ENCODE measurements at regions not wholly inside any gene's neighbourhood (a gene's known extent, or its start where the extent isn't known, plus 50 kb on each side); places are given as distances from the start of the nearest gene placed in this dataset.

DNA sequence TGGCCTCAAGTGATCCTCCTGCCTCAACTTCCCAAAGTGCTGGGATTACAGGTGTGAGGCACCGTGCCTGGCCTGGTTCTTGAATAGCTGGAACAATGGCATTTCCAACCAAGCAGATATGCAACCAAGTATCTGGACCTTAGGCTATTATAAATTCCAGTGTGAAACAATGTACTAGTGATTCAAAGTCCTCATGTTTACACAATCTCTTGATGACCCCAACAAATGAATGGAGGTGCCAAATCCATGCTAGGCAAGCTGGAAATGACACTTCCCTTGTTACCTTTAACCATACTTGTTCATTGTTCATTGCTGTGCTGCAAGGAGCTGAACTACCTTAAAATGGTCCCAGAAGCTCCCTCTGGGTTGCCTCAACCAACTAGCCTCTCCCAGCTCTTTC lies 282.2 kb upstream of the KLF14 start:
- TF ChIP-seq, protein P1, sequence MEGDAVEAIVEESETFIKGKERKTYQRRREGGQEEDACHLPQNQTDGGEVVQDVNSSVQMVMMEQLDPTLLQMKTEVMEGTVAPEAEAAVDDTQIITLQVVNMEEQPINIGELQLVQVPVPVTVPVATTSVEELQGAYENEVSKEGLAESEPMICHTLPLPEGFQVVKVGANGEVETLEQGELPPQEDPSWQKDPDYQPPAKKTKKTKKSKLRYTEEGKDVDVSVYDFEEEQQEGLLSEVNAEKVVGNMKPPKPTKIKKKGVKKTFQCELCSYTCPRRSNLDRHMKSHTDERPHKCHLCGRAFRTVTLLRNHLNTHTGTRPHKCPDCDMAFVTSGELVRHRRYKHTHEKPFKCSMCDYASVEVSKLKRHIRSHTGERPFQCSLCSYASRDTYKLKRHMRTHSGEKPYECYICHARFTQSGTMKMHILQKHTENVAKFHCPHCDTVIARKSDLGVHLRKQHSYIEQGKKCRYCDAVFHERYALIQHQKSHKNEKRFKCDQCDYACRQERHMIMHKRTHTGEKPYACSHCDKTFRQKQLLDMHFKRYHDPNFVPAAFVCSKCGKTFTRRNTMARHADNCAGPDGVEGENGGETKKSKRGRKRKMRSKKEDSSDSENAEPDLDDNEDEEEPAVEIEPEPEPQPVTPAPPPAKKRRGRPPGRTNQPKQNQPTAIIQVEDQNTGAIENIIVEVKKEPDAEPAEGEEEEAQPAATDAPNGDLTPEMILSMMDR (IDR thresholded peaks at IDR 0.05), result no peak
- no peak for TF ChIP-seq POLR2A (IDR thresholded peaks at IDR 0.05)
